Muscle layer of duodenum (tissue), 2 donors: ENCODE measurements at regions not wholly inside any gene's neighbourhood (a gene's known extent, or its start where the extent isn't known, plus 50 kb on each side); places are given as distances from the start of the nearest gene placed in this dataset.
"Not testable (repeated sequence)": the region's sequence is repeated elsewhere in the genome, so short reads cannot be mapped to it uniquely, and the experiment has no call there.

Experiments used
- H3K27ac ChIP-seq: one replicate; pipeline ENCODE4 v1.7.0; 2013; ENCODE audit warnings: mild to moderate bottlenecking, low read length
- H3K27me3 ChIP-seq: one replicate; pipeline ENCODE4 v1.7.0; 2013; ENCODE audit warnings: low read depth, mild to moderate bottlenecking, control low read depth, low read length
- H3K36me3 ChIP-seq, 2 donors: one replicate each; pipeline ENCODE4 v1.7.0; 2013; ENCODE audit warnings: low read length in 2 of 2, control low read depth in 1 of 2, mild to moderate bottlenecking in 1 of 2; ENCODE audit not compliant: insufficient read depth in 2 of 2, control insufficient read depth in 1 of 2
- H3K4me1 ChIP-seq, 2 donors: one replicate each; pipeline ENCODE4 v1.7.0; 2013; ENCODE audit warnings: low read length in 2 of 2, mild to moderate bottlenecking in 2 of 2, control low read depth in 1 of 2, moderate library complexity in 1 of 2; ENCODE audit not compliant: insufficient read depth in 2 of 2, control insufficient read depth in 1 of 2
- H3K4me3 ChIP-seq, 2 donors: one replicate each; pipeline ENCODE4 v1.7.0; 2013; ENCODE audit warnings: low read length in 2 of 2, low read depth in 1 of 2, mild to moderate bottlenecking in 1 of 2
- H3K9me3 ChIP-seq, 2 donors: one replicate each; pipeline ENCODE4 v1.7.0; 2013; ENCODE audit warnings: low read length in 2 of 2, control low read depth in 1 of 2, mild to moderate bottlenecking in 1 of 2; ENCODE audit not compliant: control insufficient read depth in 1 of 2
- donor health status: healthy.

DNA sequence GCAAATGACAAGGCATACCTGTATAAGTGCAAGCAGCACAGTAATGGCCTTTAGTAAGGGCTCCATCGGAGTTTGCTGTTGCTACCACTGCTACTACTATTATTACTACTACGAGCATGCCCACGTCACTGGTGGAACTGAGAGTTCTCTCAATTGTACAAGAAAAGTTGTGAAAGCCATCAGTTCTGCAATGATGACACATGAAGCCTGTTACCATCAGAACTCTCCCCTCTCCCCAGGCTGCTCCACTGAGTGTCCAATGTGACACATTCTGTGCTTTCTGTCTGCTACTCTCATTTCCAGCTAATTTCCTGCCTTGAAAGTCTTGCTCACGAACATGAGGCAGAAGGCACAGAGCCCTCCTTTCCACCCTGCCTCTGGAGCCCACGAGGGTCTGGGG lies 263.2 kb upstream of the MGMT start:
- H3K4me3 ChIP-seq = no peak overlapping the region
- H3K9me3 ChIP-seq = no peaks in the 10 kb centered on the region
- H3K36me3 ChIP-seq = no peaks in the 10 kb centered on the region
- H3K27ac ChIP-seq = no peak overlapping the region
- no peaks in the 10 kb centered on the region for H3K27me3 ChIP-seq
- no peaks in the 10 kb centered on the region for H3K4me1 ChIP-seq

DNA sequence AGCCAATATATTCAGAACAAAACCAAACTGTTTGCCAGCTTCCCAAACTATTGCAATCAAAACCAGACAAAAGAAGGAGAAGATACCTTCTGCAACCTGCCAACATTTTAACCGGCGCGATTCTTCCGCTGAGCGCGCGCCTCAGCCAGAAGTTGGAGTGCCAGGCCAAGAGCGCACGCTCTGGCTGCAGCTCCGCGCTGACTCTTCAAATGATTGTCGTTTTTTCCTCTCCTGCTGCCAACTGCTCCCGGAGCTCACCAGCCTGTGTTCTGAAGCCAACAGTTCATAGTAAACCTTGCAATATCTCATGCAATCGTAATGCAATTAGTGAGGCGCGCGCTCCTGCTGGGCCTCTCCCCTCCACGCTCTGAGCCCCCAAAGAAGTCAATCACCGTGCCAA lies 259.7 kb upstream of the MGMT start:
- H3K27me3 ChIP-seq = no peaks in the 10 kb centered on the region
- H3K4me3 ChIP-seq = no peak overlapping the region
- H3K4me1 ChIP-seq = no peaks in the 10 kb centered on the region
- H3K9me3 ChIP-seq = no peaks in the 10 kb centered on the region
- no peak overlapping the region for H3K27ac ChIP-seq
- no peaks in the 10 kb centered on the region for H3K36me3 ChIP-seq

DNA sequence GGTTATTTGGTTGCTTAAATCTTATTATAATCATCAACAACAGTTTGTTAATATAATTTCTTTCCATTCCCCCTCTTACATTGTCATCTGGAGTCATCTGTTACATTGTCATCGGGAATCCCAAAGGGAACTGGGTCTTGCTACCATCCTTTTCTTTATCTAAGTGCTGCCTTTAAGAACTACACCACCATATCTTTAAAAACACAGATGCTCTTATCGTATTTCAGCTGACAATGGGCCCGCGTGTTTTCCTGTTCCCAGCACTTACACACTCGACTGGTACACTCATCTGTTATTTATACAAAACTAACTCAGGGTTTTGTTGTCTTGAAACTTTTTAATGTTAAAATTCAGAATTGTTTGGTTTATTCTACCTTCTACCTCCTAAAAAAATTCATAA lies 256.2 kb upstream of the MGMT start:
- H3K27me3 ChIP-seq = no peaks in the 10 kb centered on the region
- H3K4me3 ChIP-seq = no peak overlapping the region
- no peaks in the 10 kb centered on the region for H3K4me1 ChIP-seq
- H3K27ac ChIP-seq = no peak overlapping the region
- H3K9me3 ChIP-seq = no peaks in the 10 kb centered on the region
- H3K36me3 ChIP-seq = no peaks in the 10 kb centered on the region

DNA sequence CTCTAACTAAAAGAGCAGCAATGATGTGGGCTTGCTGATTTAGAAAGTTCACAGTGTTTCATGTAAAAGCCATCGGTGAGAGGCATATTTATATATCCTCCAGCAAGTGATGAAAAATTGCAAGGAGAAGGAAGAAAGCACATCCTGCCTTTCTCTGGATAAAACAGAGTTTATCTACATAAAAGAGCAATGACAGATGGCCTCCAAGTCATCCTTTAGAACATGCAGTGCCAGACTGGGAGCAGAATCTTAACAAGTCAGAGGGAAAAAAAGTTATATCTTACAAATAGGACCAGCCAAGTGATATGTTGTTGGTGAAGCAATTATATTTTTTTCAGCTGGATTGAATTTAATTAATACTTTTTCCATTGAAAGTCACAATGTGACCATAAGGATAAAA lies 253.8 kb upstream of the MGMT start:
- H3K36me3 ChIP-seq = no peaks in the 10 kb centered on the region
- no peak overlapping the region for H3K4me3 ChIP-seq
- peaks cover 0 to 2% of the 10 kb centered on the region in 2 donors for H3K9me3 ChIP-seq
- no peak overlapping the region for H3K27ac ChIP-seq
- H3K4me1 ChIP-seq = no peaks in the 10 kb centered on the region
- H3K27me3 ChIP-seq = no peaks in the 10 kb centered on the region

DNA sequence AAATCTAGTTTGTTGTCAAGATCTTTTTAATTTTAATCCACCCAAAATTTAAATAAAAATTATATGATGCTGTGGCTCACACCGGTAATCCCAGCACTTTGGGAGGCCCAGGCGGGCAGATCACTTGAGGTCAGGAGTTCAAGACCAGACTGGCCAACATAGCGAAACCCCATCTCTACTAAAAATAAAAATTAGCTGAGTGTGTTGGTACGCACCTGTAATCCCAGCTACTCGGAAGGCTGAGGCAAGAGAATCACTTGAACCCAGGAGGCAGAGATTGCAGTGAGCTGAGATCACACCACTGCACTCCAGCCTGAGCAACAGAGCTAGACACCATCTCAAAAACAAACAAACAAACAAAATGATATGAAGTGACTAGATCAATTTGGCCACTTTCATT lies 253.0 kb upstream of the MGMT start:
- H3K36me3 ChIP-seq, H3K4me1 ChIP-seq, H3K9me3 ChIP-seq, H3K27ac ChIP-seq, H3K4me3 ChIP-seq, H3K27me3 ChIP-seq: not testable (repeated sequence)

DNA sequence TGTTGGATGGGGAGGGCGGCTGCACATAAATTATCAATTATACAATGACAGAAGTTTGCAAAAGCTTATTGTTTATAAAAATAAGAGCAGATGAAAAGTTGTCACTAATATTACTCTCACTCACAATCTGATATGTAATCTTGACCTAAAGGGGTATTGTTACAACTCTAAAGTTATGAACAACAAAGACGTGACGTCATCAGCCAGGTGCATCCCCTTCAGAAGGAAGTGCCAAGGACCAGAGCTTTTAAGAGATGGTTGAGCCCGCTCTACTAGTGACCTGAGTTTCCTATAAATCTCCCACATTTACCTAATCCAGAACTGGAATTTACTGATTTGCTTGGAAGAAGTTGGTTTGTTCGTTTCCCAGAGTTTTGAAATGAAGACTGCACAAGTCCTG lies 247.7 kb upstream of the MGMT start:
- Histone ChIP-seq H3K9me3 (peaks cover 0 to 3% of the 10 kb centered on the region in 2 donors), H3K27me3 (no peaks in the 10 kb centered on the region), H3K4me1 (no peaks in the 10 kb centered on the region), H3K4me3 (no peak overlapping the region), H3K36me3 (no peaks in the 10 kb centered on the region), H3K27ac (no peak overlapping the region)

DNA sequence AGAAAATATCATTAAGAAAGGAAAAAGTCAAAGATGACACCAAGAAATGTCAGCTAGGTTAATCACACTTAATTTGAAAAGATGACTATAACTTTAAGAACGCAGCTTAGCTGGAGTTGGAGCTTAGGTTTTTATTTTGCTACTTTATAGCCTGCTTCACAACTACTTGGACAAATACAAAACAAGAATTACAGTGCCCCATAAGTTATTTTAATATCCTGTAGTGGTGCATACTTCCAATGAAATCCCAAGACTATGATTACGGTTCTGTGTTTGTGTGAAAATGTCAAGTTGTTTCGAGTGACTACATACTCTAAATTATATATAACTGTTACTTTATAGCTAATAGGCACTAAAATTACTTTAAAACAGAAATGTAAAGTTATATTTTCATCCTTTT lies 244.6 kb upstream of the MGMT start:
- H3K27me3 ChIP-seq = no peaks in the 10 kb centered on the region
- H3K27ac ChIP-seq = no peak overlapping the region
- no peaks in the 10 kb centered on the region for H3K4me1 ChIP-seq
- no peaks in the 10 kb centered on the region for H3K36me3 ChIP-seq
- H3K9me3 ChIP-seq = peaks cover 0 to 3% of the 10 kb centered on the region in 2 donors
- no peak overlapping the region for H3K4me3 ChIP-seq

DNA sequence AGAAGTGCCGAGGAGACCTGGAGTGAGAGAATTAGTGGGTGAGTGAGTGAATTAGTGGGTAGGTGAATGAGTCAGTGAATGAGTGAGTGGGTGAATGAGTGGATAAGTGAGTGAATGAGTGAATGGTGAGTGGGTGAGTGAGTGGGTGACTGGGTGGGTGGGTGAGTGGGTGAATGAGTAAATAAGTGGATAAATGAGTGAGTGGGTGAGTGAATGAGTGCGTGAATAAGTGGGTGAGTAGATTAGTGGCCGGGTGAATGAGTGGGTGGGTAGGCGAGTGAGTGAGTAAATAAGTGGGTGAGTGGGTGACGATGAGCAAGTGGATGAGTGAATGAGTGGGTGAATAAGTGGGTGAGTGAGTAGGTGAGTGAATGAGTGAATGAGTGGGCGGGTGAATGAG lies 243.7 kb upstream of the MGMT start:
- Histone ChIP-seq H3K27ac (no peak overlapping the region), H3K9me3 (peaks cover 0 to under 1% of the 10 kb centered on the region in 2 donors), H3K4me3 (no peak overlapping the region), H3K36me3 (no peaks in the 10 kb centered on the region), H3K4me1 (no peaks in the 10 kb centered on the region), H3K27me3 (no peaks in the 10 kb centered on the region)

DNA sequence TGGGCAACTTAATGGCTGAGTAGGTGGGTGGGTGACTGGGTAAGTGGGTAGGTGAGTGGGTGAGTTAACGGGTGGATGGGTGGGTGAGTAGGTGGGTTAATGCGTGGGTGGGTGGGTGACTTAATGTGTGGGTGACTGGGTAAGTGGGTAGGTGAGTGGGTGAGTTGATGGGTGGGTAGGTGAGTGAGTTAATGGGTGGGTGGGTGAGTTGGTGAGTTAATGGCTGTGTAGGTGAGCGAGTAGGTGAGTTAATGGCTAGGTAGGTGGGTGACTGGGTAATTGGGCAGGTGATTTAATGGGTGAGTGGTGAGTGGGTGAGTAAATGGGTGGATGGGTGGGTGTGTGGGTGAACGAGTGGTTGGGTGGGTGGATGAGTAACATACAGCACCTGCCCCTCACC lies 243.0 kb upstream of the MGMT start:
- H3K36me3 ChIP-seq = no peaks in the 10 kb centered on the region
- H3K4me3 ChIP-seq = no peak overlapping the region
- no peaks in the 10 kb centered on the region for H3K27me3 ChIP-seq
- H3K4me1 ChIP-seq = no peaks in the 10 kb centered on the region
- H3K27ac ChIP-seq = no peak overlapping the region
- no peaks in the 10 kb centered on the region for H3K9me3 ChIP-seq

DNA sequence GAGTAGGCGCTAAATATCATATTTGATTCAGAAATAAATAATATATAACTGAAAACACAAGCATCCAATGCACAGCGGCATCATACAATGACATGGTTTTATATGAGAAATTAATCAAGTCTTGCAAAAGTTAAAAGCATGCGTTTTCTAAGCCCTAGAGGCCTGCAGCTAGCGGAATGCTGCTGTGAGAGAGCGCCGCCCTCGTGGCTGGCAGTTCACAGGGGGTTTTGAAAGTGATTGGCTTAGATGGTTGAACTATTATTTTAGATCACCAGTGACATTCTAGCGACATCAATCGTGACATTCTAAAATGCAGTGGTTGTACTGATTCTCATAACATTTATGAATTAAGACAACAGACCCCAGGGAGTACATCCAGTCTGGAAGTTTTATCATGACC lies 235.2 kb upstream of the MGMT start:
- Histone ChIP-seq H3K4me1 (no peaks in the 10 kb centered on the region), H3K27me3 (no peaks in the 10 kb centered on the region), H3K4me3 (no peak overlapping the region), H3K27ac (no peak overlapping the region), H3K9me3 (no peaks in the 10 kb centered on the region), H3K36me3 (no peaks in the 10 kb centered on the region)

DNA sequence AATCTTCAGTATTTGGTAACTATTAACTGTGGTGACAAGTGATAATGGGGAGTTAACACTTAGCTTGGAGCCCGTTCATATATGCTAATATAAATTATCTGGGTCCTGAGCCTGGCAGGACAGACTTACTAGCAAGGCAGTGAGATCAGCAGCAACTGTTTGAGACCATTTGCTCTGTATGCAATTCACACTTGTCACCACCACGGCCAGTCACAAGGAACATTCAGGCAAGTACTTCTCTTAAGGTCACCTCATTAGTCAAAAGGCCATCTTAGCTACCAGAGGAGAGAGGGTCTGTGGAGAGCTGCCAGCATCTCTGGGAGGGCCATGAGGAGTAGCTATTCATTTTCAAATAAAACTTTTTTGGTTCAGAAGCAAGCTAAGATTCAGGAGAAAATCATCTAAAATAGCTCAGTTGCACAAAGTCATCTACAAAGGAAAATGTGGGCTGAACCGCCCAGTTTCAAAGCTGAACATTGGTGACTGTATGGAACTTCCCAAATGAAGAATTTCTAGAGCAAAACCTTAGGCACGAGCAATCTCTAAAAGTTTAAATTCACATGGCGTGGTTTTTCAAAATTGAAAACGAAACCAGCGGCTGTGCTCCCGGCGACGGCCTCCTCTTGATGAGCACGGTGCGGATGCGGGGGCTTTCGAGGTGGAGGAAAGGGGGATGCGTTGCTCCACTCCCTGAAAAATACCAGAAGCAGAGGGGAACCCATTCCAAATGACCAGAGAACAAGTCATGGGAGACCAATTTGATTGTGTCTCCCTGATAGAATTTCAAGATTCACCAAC lies 233.5 kb upstream of the MGMT start:
- no peak overlapping the region for H3K4me3 ChIP-seq
- H3K4me1 ChIP-seq = no peaks in the 10 kb centered on the region
- no peak overlapping the region for H3K27ac ChIP-seq
- H3K27me3 ChIP-seq = no peaks in the 10 kb centered on the region
- no peaks in the 10 kb centered on the region for H3K36me3 ChIP-seq
- no peaks in the 10 kb centered on the region for H3K9me3 ChIP-seq

DNA sequence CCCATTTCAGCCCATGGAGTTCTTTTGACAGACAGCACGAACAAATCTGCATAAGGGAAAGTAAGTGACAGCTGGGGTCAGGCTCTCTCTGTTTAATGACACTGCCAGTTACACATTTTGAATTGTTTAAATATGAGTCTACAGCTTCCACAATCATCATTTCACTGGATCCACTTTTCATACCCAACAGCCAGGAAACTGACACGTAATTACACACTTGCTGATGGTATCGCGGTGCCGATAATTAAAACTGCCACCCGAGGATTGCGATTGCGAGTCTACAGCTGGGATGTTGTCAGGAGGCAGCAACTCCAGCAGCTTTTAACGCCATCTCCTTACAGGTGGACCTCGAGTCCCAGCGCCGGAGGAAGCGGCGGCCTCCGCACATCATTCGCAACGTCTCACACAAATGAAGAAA lies 230.8 kb upstream of the MGMT start:
- no peaks in the 10 kb centered on the region for H3K27me3 ChIP-seq
- no peaks in the 10 kb centered on the region for H3K4me1 ChIP-seq
- H3K36me3 ChIP-seq = no peaks in the 10 kb centered on the region
- no peaks in the 10 kb centered on the region for H3K9me3 ChIP-seq
- H3K27ac ChIP-seq = no peak overlapping the region
- H3K4me3 ChIP-seq = no peak overlapping the region
